G401 (cell line): ENCODE measurements at regions not wholly inside any gene's neighbourhood (a gene's known extent, or its start where the extent isn't known, plus 50 kb on each side); places are given as distances from the start of the nearest gene placed in this dataset.
"Not testable (repeated sequence)": the region's sequence is repeated elsewhere in the genome, so short reads cannot be mapped to it uniquely, and the experiment has no call there.

ENCODE experiments used
- DNase-seq: peaks from one replicate; pipeline ENCODE4 v3.0.0-alpha.2; 2015; ENCODE audit warnings: low spot score
- in situ Hi-C: cut with HindIII; loops from 2 replicates; pipeline ENCODE4 v1.10.0; 2016; ENCODE audit warnings: low sequenced_read_pairs, mixed read lengths

DNA sequence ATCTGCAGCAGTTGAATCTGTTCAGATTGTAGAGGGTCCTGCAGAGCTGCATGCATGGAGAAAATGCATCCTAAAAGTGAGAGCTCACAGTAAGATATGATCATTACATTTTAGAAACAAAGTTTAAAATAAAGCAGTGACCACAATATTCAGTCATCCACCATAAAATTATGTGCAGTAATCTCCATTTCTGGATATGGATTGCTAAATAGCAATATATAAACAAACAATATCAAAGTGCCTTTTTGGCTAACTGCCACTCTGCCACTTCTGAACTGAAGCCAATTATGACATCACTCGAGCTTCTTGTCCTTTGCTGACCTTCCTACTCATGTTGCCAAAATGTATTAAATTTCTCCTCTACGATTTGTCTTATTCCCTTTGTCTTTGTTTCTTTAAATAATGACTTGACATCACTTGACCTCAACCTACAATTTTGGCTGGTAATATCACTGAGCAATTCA lies 262.0 kb upstream of the CXADR start:
- DNase-seq = no peak
- in situ Hi-C loops = no loop called here

DNA sequence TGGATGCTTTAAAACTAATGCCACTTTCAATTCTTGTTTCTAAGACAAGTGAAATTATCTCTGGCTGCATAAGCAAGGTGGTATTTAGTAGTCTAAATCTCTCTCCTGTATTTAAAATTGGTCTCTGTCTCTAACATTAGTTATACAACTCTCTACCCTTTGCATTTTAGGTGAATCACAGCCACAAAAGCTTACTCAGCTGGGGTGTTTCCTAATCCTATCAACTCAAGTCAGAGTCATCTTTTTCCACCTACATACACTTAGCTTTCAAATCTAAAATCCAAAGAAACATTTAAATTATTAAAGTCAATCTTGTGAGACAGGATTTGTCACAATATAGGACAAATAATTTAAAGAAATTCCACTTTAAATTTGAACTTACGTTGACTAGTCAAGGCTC lies 255.1 kb upstream of the CXADR start:
- no peak for DNase-seq
- in situ Hi-C loops = no loop called here

DNA sequence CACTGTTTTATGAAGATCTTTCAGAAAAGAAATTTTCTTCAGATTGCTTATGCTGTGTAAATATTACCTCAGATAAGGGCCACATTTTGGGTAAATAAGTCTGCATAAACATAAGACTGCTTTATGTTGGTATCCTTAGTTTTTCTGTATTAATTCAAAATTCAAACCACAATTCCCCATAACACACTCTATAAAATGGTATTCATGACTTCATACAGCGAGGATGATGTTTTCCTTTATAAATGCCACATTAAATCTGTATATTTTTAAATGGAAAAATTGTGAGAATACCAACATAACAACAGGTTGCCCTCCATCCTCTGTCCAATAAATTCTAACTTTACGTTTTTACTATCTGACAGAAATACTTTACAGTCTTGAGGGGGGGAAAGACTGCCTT lies 248.7 kb upstream of the CXADR start:
- in situ Hi-C loops = no loop called here
- no peak for DNase-seq

DNA sequence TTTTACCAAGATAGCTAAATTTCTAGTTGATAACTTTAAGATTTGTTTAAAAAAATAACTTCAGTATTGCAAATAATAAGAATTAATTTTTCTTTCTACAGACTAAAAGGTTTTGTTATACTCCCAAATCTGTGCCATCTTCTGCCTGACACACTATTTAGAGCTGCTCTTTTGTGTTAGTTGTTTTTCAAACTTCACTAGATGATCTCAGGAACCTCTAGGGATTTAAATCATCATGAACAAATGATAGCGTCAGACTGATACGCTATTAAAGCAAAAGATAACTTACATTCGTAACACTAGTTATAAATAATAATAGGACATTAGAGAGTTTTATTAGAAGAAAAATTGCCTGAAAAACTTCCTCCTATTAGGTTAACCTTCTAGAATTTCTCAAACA lies 243.1 kb upstream of the CXADR start:
- DNase-seq = no peak
- in situ Hi-C loops = no loop called here

DNA sequence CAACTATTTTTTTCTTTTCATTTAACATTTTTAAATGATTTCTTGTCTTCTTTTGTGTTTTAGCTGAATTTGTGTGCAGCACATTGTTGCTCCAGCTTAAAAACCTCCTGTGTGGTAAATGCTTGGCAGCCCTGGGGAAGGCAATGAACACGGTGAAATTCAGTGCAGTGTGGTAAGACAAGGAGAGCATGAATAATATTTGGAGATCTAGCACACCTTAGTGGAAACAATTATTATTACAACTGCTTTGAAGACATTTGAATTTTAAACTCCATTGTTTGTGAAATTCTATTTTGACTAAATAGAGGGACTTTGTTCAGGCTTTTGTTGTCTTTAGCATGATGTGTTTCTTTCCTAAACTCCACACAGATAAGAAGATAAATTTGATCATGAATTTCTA lies 242.6 kb upstream of the CXADR start:
- peak; percentile 70 for DNase-seq
- in situ Hi-C loops = no loop called here

DNA sequence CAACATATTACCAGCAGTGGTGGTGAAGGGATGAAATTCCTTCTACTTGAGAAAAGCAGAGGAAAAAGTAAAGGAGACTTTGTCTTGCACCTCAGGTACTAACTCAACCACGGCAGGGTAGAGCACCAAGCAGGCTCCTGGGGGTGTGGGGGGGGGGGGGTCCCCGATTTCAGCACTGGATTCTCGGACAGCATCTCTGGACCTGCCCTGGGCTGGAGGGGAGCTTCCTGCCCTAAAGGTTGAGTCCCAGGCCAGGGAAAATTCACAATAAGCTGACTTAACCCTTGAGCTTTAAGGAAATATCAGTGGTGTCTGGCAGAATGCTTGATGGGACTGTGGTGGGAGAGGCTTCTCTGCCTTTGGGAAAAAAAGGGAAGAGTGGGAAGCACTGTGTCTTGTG lies 233.2 kb upstream of the CXADR start:
- DNase-seq = no peak
- in situ Hi-C loops = no loop called here

DNA sequence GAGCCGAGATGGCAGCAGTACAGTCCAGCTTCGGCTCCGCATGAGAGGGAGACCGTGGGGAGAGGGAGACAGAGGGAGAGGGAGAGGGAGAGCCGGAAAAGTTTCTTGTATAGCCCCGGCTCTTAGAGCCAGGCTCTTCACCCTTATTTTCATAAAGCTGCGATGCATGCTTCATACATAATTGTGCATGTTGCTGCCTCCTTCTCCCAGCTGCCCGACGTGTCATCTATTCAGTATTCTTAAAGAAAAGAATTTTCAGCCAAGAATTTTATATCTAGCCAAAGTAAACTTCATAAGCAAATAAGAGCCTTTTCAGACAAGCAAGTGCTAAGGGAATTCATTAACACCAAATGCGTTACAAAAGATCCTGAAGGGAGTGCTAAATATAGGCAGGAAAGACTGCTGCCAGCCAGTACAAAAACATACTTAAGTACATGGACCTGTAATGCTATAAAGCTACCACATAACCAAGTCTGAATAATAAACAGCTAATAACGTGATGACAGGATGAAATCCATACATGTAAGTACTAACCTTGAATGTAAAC lies 219.8 kb upstream of the CXADR start:
- DNase-seq, in situ Hi-C loops: not testable (repeated sequence)

DNA sequence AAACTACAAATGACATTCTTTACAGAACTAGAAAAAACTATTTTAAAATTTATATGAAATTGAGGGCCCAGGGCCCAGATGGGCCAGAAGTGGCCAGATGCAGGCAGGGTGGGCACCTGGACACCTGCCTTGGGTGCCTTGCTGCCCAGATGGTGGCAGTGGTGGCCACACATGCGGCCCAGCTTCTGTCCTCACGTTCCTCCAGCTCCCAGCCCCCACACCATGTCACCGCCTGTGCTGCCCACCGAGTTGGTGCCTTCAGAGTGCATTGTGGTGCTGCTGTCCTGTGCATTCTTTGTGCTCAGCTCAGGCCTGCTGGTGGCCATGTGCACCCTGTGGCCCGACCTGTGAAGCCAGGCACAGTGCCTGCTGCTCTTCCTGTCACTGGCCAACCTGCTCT lies 216.8 kb upstream of the CXADR start:
- DNase-seq = no peak
- in situ Hi-C loops = no loop called here

DNA sequence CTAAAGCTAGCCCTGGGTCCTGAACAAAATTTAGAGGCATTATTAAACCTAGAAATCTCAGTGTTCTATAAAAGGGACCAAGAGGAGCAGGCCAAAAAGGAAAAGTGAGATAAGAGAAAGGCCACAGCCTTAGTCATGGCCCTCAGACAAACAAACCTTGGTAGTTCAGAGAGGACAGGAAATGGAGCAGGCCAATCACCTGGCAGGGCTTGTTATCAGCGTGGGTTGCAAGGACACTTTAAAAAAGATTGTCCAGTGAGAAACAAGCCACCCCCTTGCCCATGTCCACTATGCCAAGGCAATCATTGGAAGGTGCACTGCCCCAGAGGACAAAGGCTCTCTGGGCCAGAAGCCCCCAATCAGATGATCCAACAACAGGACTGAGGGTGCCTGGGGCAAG lies 213.3 kb upstream of the CXADR start:
- in situ Hi-C loops, DNase-seq: not testable (repeated sequence)

DNA sequence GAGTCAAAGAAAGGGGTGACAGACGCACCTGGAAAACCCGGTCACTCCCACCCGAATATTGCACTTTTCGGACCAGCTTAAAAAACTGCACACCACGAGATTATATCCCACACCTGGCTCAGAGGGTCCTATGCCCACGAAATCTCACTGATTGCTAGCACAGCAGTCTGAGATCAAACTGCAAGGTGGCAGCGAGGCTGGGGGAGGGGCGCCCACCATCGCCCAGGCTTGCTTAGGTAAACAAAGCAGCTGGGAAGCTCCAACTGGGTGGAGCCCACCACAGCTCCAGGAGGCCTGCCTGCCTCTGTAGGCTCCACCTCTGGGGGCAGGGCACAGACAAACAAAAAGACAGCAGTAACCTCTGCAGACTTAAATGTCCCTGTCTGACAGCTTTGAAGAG lies 185.1 kb upstream of the CXADR start:
- DNase-seq, in situ Hi-C loops: not testable (repeated sequence)

DNA sequence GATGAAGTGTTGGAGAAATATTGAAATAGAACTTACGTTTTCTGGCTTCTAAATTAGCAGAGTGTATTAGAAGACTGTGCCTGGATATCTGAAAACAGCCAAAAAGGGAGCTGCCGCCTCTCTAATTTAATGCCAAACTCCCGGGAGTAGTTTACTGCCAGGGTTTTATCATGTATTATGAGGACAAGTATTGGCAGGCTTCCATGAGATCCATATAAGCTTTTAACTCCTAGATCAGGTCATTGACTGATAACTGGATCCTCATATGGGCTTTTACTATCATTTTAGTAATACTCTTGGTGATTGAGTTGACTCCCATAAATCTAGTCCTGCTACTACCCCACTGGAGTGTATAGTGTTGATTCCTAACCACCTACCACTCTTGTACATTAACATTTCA lies 178.4 kb upstream of the CXADR start:
- no peak for DNase-seq

DNA sequence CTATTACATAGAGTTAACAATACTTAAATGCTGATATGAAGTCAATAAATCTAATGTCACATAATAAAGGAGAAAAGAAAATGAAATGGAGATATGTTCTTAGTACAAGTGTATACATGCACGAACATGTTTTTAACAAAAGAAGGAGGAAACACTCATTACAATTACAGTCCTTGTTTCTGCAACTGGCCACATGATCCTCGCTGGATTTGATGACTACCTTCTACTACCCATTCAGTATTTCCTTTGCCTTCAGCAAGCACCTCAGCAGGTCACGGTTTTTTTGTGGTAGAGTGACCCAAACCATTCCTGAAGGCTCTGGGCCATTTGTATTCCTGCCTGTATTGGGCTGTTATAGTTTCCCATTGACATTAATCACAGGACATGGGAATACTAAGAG lies 172.8 kb upstream of the CXADR start:
- DNase-seq = no peak
- in situ Hi-C loops = no loop called here

More for the DNA sequence above, 178.4 kb upstream of the CXADR start:
- in situ Hi-C loops = no loop called here

DNA sequence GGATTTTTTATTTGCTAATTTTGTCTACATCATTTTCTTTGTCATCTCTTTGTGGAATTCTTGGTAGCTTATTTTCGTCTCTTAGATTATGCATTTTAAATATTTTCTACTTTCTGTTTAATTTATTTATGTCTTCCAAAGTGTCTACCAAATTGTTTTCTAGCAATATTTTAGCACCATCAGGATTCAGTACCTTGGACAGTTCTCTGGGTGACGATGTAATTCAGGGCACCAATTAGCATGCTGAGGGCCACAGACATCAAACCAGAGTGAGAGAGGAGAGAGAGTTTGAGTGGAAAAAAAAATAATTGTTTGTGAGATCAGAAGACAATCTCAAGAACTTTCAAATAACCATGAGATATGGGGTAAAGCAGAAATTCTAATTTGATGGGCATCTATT lies 169.8 kb upstream of the CXADR start:
- no peak for DNase-seq

DNA sequence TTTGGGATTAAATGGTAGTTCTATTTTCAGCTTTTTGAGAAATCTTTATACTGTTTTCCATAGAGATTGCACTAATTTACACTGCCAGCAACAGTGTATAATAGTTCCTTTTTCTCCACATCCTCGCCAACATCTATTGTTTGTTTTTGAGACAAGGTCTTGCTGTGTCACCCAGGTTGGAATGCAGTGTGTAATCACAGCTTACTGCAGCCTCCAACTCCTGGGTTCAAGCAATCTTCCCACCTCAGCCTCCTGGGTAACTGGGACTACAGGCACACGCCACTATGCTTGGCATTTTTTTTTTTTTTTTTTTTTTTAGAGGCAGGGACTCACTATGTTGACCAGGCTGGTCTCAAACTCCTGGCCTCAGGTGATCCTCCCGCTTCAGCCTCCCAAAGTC lies 164.5 kb upstream of the CXADR start:
- in situ Hi-C loops = no loop called here
- no peak for DNase-seq

More for the DNA sequence above, 169.8 kb upstream of the CXADR start:
- in situ Hi-C loops = no loop called here

DNA sequence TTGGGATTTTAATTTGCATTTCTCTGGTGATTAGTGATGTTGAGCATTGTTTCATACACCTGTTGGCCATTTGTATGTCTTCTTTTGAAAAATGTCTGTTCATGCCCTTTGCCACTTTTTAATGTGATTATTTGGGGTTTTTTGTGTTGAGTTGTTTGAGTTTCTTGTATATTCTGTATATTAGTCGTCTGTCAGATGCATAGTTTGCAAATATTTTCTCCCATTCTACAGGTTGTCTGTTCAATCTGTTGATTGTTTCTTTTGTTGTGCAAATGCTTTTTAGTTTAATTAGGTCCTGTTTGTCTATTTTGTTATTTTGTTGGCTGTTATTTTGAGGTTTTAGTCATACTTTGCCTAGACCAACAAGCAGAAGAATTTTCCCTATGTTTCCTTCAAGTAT lies 164.0 kb upstream of the CXADR start:
- DNase-seq = no peak
- in situ Hi-C loops = no loop called here

DNA sequence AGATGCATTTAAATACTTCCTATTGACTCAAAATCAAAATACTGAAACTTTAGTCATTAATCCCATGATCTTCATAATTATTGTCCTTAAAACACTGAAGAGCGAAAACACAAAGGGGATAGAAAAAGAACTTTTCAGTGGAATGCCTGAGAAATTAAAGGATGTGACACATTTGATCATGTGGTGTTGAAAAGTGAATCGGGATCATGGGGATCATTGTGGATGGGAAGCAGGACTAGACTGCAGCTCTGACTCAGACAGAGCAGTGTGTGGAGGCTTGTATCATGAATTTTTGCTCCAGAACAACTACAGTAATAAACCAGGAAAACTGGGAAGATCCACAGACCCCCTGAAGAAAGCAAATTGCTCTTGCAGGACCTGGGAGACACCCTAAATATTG lies 161.1 kb upstream of the CXADR start:
- in situ Hi-C loops = no loop called here
- no peak for DNase-seq

DNA sequence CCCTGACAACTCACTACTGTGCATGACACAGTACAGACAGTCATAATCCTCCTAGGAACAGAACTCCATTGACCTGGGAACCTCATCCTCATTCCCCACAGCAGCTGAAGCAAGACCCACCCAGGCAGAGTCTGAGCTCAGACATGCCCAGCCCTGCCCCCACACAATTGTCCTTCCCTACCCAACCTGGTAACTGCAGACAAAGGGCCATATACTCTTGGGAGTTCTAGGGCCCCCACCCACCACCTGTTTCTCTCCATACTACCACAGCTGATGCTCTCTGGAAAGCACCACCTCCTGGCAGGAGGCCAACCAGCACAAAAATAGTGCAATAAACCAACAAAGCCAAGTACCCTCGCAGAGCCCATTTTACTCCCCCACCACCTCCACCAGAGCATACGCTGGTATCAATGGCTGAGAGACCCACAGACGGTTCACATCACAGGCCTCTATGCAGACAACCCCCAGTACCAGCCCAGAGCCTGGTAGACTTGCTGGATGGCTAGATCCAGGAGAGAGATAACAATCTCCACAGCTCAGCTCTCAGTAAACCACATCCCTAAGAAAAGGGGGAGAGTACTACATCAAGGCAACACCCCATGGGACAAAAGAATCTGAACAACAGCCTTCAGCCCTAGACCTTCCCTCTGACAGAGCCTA lies 159.7 kb upstream of the CXADR start:
- DNase-seq = no peak
- in situ Hi-C loops = no loop called here

DNA sequence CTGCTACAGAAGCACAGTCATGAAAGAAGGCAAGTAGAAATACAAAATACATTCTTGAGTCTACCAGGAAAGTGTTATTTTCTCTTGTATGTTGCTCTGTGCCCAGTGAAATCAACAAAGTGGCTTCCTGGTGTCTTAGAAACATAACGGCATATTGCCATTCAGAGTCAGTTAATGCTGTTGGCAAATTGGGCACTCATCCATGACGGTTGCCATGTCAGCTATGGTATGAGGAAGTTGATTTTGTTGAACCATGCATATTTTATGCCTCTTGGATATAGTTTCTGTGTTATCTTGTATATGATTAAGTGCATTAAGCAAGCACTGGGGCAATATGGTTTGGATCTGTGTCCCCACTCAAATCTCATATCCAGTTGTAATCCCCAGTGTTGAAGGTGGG lies 153.1 kb upstream of the CXADR start:
- DNase-seq = no peak
- in situ Hi-C loops = no loop called here

DNA sequence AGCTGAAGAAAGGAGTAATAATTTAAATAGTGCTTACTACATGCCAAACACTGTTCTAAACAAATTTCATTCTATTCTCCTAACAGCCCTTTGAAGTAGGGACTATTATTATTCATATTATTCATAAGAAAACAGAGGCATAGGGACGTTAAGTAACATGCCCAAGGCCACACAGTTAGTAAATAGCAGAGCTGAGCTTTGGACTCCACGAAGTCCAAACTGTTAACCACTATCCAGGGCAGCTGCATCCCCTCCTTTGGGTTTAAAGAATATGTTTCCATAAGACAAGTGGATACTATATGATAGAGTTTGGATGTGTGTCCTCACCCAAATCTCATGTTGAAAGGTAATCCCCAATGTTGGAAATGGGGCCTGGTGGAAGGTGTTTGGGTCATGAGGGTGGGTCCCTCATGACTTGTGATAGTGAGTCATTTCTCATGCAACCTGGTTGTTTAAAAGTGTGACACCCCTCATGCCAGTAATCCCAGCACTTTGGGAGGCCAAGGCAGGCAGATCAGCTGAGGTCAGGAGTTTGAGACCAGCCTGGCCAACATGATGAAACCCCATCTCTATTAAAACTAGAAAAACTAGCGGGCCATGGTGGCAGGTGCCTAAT lies 144.0 kb upstream of the CXADR start:
- no peak for DNase-seq
- in situ Hi-C loops = no loop called here

DNA sequence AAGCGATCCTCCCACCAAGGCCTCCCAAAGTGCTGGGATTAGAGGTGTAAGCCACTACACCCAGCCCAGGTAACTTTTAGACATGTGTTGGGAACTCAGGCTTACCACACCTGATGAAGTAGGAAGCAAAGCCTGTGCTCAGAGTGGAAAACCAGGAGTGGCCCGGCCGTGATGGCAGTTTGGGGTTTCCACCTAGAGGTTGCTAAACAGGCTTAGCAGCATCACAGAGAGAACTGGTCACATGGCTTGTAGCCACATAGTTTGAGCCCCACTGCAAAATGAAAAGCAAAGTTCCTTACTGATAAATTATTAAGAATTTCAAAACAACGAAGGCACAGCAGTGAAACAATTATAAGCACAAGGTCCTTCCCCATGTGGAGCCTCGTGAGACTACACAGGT lies 142.6 kb upstream of the CXADR start:
- in situ Hi-C loops = no loop called here
- no peak for DNase-seq

DNA sequence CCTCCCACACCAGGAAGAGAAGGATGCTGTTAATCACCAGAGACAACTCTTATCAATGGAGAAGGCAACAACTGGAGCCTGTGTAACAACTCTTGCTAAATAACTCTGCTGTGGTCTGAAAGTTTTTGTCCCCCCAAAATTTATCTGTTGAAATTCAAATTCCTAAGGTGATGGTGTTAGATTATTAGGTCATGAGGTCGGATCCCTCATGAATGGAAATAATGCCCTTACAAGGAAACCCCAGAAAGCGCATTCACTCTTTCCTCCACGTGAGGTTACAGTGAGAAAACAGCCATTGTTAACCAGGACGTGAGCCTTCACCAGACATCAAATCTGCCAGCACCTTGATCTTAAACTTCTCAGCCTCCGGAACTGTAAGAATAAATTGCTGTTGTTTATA lies 141.9 kb upstream of the CXADR start:
- no peak for DNase-seq
- in situ Hi-C loops = no loop called here
